ENCODE measurements at regions not wholly inside any gene's neighbourhood (a gene's known extent, or its start where the extent isn't known, plus 50 kb on each side); places are given as distances from the start of the nearest gene placed in this dataset.

DNA sequence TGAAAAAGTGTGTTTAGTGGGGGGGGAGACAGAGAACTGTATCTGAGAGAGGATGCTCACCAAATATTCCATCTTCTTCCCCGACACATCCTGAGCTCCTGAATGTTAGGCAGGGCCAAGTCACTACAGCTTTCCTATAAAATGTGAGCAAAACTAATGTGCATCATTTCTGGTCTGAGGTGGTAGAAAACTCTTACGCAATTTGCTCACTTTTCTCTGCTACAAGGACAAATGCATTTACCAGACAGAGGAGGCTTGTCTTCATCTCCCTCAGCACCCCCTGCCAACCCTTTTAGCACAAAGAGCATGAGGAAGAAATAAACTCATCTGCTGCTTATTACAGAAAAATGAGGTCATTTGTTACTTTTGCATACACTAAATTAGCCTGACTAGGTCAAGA is 554.0 kb downstream of the RNF144A start:
- TF ChIP-seq POLR2A (IDR thresholded peaks at IDR 0.05; ENCODE audit: borderline replicate concordance, extremely low read depth, insufficient read depth, insufficient read length) = no peak
- no peak for TF ChIP-seq EGR1 (IDR thresholded peaks at IDR 0.05; ENCODE audit: low read depth)
- no peak for TF ChIP-seq POLR2AphosphoS5 (IDR thresholded peaks at IDR 0.05; ENCODE audit: low read depth, low read length)
- no peak for TF ChIP-seq CTCF (IDR thresholded peaks at IDR 0.05 in 2 of 3, conservative IDR thresholded peaks at IDR 0.05 in 1 of 3; ENCODE audit: borderline replicate concordance in 1 of 3, insufficient read depth in 1 of 3, low read depth in 2 of 3, low read length in 2 of 3)
- TF ChIP-seq ZNF274 (IDR thresholded peaks at IDR 0.05; ENCODE audit: low read depth, low read length) = no peak
- TF ChIP-seq YY1 (IDR thresholded peaks at IDR 0.05; ENCODE audit: extremely low read depth, insufficient replicate concordance, low read depth, low read length) = no peak
- no peak for TF ChIP-seq CBX3 (IDR thresholded peaks at IDR 0.05; ENCODE audit: low read depth)
- no peak for TF ChIP-seq SP1 (IDR thresholded peaks at IDR 0.05; ENCODE audit: low read depth)
- TF ChIP-seq SIN3A (IDR thresholded peaks at IDR 0.05; ENCODE audit: low read depth) = no peak
- TF ChIP-seq, protein P1, sequence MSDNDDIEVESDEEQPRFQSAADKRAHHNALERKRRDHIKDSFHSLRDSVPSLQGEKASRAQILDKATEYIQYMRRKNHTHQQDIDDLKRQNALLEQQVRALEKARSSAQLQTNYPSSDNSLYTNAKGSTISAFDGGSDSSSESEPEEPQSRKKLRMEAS (IDR thresholded peaks at IDR 0.05) = no peak
- TF ChIP-seq ELF1 (IDR thresholded peaks at IDR 0.05; ENCODE audit: borderline replicate concordance, low read depth) = no peak
- TF ChIP-seq RAD21 (IDR thresholded peaks at IDR 0.05; ENCODE audit: low read depth) = no peak
- no peak for TF ChIP-seq EZH2 (IDR thresholded peaks at IDR 0.05)
- no peak for TF ChIP-seq CEBPB (IDR thresholded peaks at IDR 0.05; ENCODE audit: low read depth)
- no peak for TF ChIP-seq FOSL1 (IDR thresholded peaks at IDR 0.05; ENCODE audit: low read depth)
- TF ChIP-seq TCF7L2 (IDR thresholded peaks at IDR 0.05; ENCODE audit: borderline replicate concordance, extremely low read depth, insufficient read depth, insufficient read length) = no peak
- no peak for TF ChIP-seq EZH2phosphoT487 (IDR thresholded peaks at IDR 0.05; ENCODE audit: borderline replicate concordance)
- TF ChIP-seq, protein P2, sequence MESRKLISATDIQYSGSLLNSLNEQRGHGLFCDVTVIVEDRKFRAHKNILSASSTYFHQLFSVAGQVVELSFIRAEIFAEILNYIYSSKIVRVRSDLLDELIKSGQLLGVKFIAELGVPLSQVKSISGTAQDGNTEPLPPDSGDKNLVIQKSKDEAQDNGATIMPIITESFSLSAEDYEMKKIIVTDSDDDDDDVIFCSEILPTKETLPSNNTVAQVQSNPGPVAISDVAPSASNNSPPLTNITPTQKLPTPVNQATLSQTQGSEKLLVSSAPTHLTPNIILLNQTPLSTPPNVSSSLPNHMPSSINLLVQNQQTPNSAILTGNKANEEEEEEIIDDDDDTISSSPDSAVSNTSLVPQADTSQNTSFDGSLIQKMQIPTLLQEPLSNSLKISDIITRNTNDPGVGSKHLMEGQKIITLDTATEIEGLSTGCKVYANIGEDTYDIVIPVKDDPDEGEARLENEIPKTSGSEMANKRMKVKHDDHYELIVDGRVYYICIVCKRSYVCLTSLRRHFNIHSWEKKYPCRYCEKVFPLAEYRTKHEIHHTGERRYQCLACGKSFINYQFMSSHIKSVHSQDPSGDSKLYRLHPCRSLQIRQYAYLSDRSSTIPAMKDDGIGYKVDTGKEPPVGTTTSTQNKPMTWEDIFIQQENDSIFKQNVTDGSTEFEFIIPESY (IDR thresholded peaks at IDR 0.05; ENCODE audit: extremely low read depth, insufficient replicate concordance, low read length) = no peak
- TF ChIP-seq JUND (IDR thresholded peaks at IDR 0.05) = no peak
- no peak for TF ChIP-seq ZFX (IDR thresholded peaks at IDR 0.05)
- Histone ChIP-seq H2AFZ (ENCODE audit: low read depth, low read length, poor library complexity, severe bottlenecking) (no peak overlapping the region), H3K9ac (ENCODE audit: low read length) (no peak overlapping the region), H3K4me1 (ENCODE audit: control insufficient read depth in 1 of 2, insufficient read depth in 2 of 2, low read length in 2 of 2) (no peaks in the 10 kb centered on the region), H3K27me3 (ENCODE audit: insufficient read depth, low read length) (peaks cover 41% of the 10 kb centered on the region), H3K79me2 (ENCODE audit: insufficient read depth, low read length) (no peaks in the 10 kb centered on the region), H3K36me3 (ENCODE audit: control insufficient read depth in 1 of 2, insufficient read depth in 2 of 2, low read length in 2 of 2) (no peaks in the 10 kb centered on the region), H3K9me2 (ENCODE audit: insufficient read depth) (no peaks in the 10 kb centered on the region), H3K4me2 (ENCODE audit: low read length) (no peak overlapping the region), H3K4me3 (replicated peaks in 1 of 2; ENCODE audit: low read depth in 1 of 2, low read length in 2 of 2) (no peak overlapping the region), H3K9me3 (ENCODE audit: control insufficient read depth in 1 of 2, insufficient read depth in 1 of 2, low read depth in 1 of 2, low read length in 2 of 2) (no peaks in the 10 kb centered on the region), H3K27ac (ENCODE audit: low read depth, low read length) (no peak overlapping the region), H4K20me1 (ENCODE audit: insufficient read depth) (no peaks in the 10 kb centered on the region)
- ATAC-seq (no peak), DNase-seq (ENCODE audit: low read depth, low spot score) (no peak)
- BruUV-seq (replicated peaks) = no TSS peak
- RAD21 ChIA-PET (ENCODE audit: low non-redundant PET in 1 of 2, low total read pairs in 2 of 2, uncharacterized antibody in 2 of 2, unreplicated experiment in 2 of 2) = no interaction called here
- intact Hi-C loops (cut with micrococcal nuclease) = no loop called here
- CTCF ChIA-PET = no interaction called here
- POLR2A ChIA-PET = no interaction called here
